Activated T-helper 2 cell treated with anti-CD3 and anti-CD28 coated beads, Interferon-gamma antibody, Interleukin-2, Interleukin-4, amounts not matched to agents 10 μg/mL and 5 μg/mL and 100 μg/mL, durations not matched to agents 14 hours and 24 hours and 36 hours (primary cell): ENCODE measurements at regions not wholly inside any gene's neighbourhood (a gene's known extent, or its start where the extent isn't known, plus 50 kb on each side); places are given as distances from the start of the nearest gene placed in this dataset.

Source experiments
- DNase-seq: peaks from one replicate; pipeline ENCODE4 v3.0.0; 2021; ENCODE audit warnings: low spot score
- H3K27ac Mint-ChIP-seq: one replicate; pipeline ENCODE4 v1.8.0; 2021; ENCODE audit warnings: mixed read lengths
- H3K27me3 Mint-ChIP-seq: one replicate; pipeline ENCODE4 v1.8.0; 2021; ENCODE audit warnings: low read depth, mixed read lengths
- H3K36me3 Mint-ChIP-seq: one replicate; pipeline ENCODE4 v1.8.0; 2021; ENCODE audit warnings: low read depth, mixed read lengths
- H3K4me1 Mint-ChIP-seq: one replicate; pipeline ENCODE4 v1.8.0; 2021; ENCODE audit warnings: low read depth, mixed read lengths
- H3K4me3 Mint-ChIP-seq: one replicate; pipeline ENCODE4 v1.8.0; 2021; ENCODE audit warnings: low read depth, mild to moderate bottlenecking, moderate library complexity, mixed read lengths
- H3K9me3 Mint-ChIP-seq: one replicate; pipeline ENCODE4 v1.8.0; 2021; ENCODE audit warnings: mixed read lengths
- intact Hi-C: fragments of 100-400 bp; cut with micrococcal nuclease; formaldehyde crosslinking; loops from one replicate; pipeline ENCODE4 v1.15.1; 2023

- Mint-ChIP-seq H3K9me3 (peaks cover 13% of the 10 kb centered on the region), H3K4me1 (peaks cover 11% of the 10 kb centered on the region), H3K4me3 (no peak overlapping the region), H3K27ac (no peak overlapping the region), H3K27me3 (no peaks in the 10 kb centered on the region), H3K36me3 (peaks cover 23% of the 10 kb centered on the region)
- intact Hi-C loops: no loop called here
- no peak for DNase-seq
Observed at GRCh38 chr13:74017301-74018061, 116.7 kb downstream of the KLF12 start.

- no peaks in the 10 kb centered on the region for H3K27me3 Mint-ChIP-seq
- intact Hi-C loops: no loop called here
- no peak overlapping the region for H3K4me3 Mint-ChIP-seq
- H3K9me3 Mint-ChIP-seq: no peaks in the 10 kb centered on the region
- peaks cover 5% of the 10 kb centered on the region for H3K36me3 Mint-ChIP-seq
- DNase-seq: no peak
- peaks cover 14% of the 10 kb centered on the region for H3K4me1 Mint-ChIP-seq
- no peak overlapping the region for H3K27ac Mint-ChIP-seq
Observed at GRCh38 chr13:74015137-74015536, 119.1 kb downstream of the KLF12 start.

GRCh38 chr13:74009100-74009668, 125.0 kb downstream of the KLF12 start:
- intact Hi-C loops: no loop called here
- Mint-ChIP-seq H3K27ac (no peak overlapping the region), H3K27me3 (no peaks in the 10 kb centered on the region), H3K36me3 (peaks cover 4% of the 10 kb centered on the region), H3K4me1 (peaks cover 19% of the 10 kb centered on the region), H3K9me3 (no peaks in the 10 kb centered on the region), H3K4me3 (no peak overlapping the region)
- no peak for DNase-seq

GRCh38 chr13:74006666-74007065, 127.5 kb downstream of the KLF12 start:
- H3K27me3 Mint-ChIP-seq: no peaks in the 10 kb centered on the region
- H3K27ac Mint-ChIP-seq: no peak overlapping the region
- no peaks in the 10 kb centered on the region for H3K9me3 Mint-ChIP-seq
- DNase-seq: no peak
- intact Hi-C loops: no loop called here
- peaks cover 4% of the 10 kb centered on the region for H3K36me3 Mint-ChIP-seq
- H3K4me3 Mint-ChIP-seq: no peak overlapping the region
- peaks cover 17% of the 10 kb centered on the region for H3K4me1 Mint-ChIP-seq

GRCh38 chr13:74005320-74006157, 128.7 kb downstream of the KLF12 start:
- Mint-ChIP-seq H3K4me3 (no peak overlapping the region), H3K4me1 (peaks cover 14% of the 10 kb centered on the region)
- intact Hi-C loops: no loop called here

GRCh38 chr13:74004109-74004508, 130.1 kb downstream of the KLF12 start:
- DNase-seq: no peak
- no peak overlapping the region for H3K4me3 Mint-ChIP-seq
- intact Hi-C loops: no loop called here
- H3K9me3 Mint-ChIP-seq: no peaks in the 10 kb centered on the region
- H3K27me3 Mint-ChIP-seq: no peaks in the 10 kb centered on the region
- H3K4me1 Mint-ChIP-seq: peaks cover 11% of the 10 kb centered on the region
- no peaks in the 10 kb centered on the region for H3K36me3 Mint-ChIP-seq
- no peak overlapping the region for H3K27ac Mint-ChIP-seq

More at GRCh38 chr13:74005320-74006157, 128.7 kb downstream of the KLF12 start:
- H3K27me3 Mint-ChIP-seq: no peaks in the 10 kb centered on the region
- H3K27ac Mint-ChIP-seq: no peak overlapping the region
- no peaks in the 10 kb centered on the region for H3K9me3 Mint-ChIP-seq
- DNase-seq: no peak
- no peaks in the 10 kb centered on the region for H3K36me3 Mint-ChIP-seq

- DNase-seq: no peak
- no peak overlapping the region for H3K4me3 Mint-ChIP-seq
- peaks cover 16% of the 10 kb centered on the region for H3K4me1 Mint-ChIP-seq
- no peaks in the 10 kb centered on the region for H3K36me3 Mint-ChIP-seq
- intact Hi-C loops: no loop called here
- no peaks in the 10 kb centered on the region for H3K27me3 Mint-ChIP-seq
- H3K27ac Mint-ChIP-seq: no peak overlapping the region
- no peaks in the 10 kb centered on the region for H3K9me3 Mint-ChIP-seq
Observed at GRCh38 chr13:74003374-74003773, 130.8 kb downstream of the KLF12 start.

GRCh38 chr13:74000876-74001275, 133.3 kb downstream of the KLF12 start:
- H3K27ac Mint-ChIP-seq: no peak overlapping the region
- H3K27me3 Mint-ChIP-seq: no peaks in the 10 kb centered on the region
- no peaks in the 10 kb centered on the region for H3K36me3 Mint-ChIP-seq
- H3K9me3 Mint-ChIP-seq: no peaks in the 10 kb centered on the region
- no peak for DNase-seq
- H3K4me1 Mint-ChIP-seq: peaks cover 7% of the 10 kb centered on the region
- intact Hi-C loops: no loop called here
- no peak overlapping the region for H3K4me3 Mint-ChIP-seq

- DNase-seq: no peak
- peaks cover 6% of the 10 kb centered on the region for H3K4me1 Mint-ChIP-seq
- no peaks in the 10 kb centered on the region for H3K9me3 Mint-ChIP-seq
- H3K4me3 Mint-ChIP-seq: no peak overlapping the region
- no peak overlapping the region for H3K27ac Mint-ChIP-seq
- intact Hi-C loops: no loop called here
- H3K27me3 Mint-ChIP-seq: no peaks in the 10 kb centered on the region
- H3K36me3 Mint-ChIP-seq: peaks cover 8% of the 10 kb centered on the region
Observed at GRCh38 chr13:73998631-73999030, 135.6 kb downstream of the KLF12 start.

GRCh38 chr13:73997964-73998363, 136.2 kb downstream of the KLF12 start:
- Mint-ChIP-seq H3K27me3 (no peaks in the 10 kb centered on the region), H3K4me3 (no peak overlapping the region), H3K36me3 (peaks cover 11% of the 10 kb centered on the region), H3K4me1 (peaks cover 6% of the 10 kb centered on the region), H3K9me3 (no peaks in the 10 kb centered on the region), H3K27ac (no peak overlapping the region)
- intact Hi-C loops: no loop called here
- DNase-seq: no peak

GRCh38 chr13:73996569-73996968, 137.6 kb downstream of the KLF12 start:
- H3K4me3 Mint-ChIP-seq: no peak overlapping the region

GRCh38 chr13:73995736-73996135, 138.5 kb downstream of the KLF12 start:
- H3K4me3 Mint-ChIP-seq: no peak overlapping the region
- intact Hi-C loops: no loop called here
- no peaks in the 10 kb centered on the region for H3K9me3 Mint-ChIP-seq
- DNase-seq: no peak
- H3K27me3 Mint-ChIP-seq: no peaks in the 10 kb centered on the region
- peaks cover 21% of the 10 kb centered on the region for H3K36me3 Mint-ChIP-seq
- H3K4me1 Mint-ChIP-seq: peaks cover 6% of the 10 kb centered on the region
- no peak overlapping the region for H3K27ac Mint-ChIP-seq

More at GRCh38 chr13:73996569-73996968, 137.6 kb downstream of the KLF12 start:
- Mint-ChIP-seq H3K9me3 (no peaks in the 10 kb centered on the region), H3K36me3 (peaks cover 15% of the 10 kb centered on the region), H3K4me1 (peaks cover 6% of the 10 kb centered on the region), H3K27ac (no peak overlapping the region), H3K27me3 (no peaks in the 10 kb centered on the region)
- DNase-seq: no peak
- intact Hi-C loops: no loop called here

GRCh38 chr13:73993661-73994060, 140.5 kb downstream of the KLF12 start:
- Mint-ChIP-seq H3K27me3 (no peaks in the 10 kb centered on the region), H3K9me3 (no peaks in the 10 kb centered on the region), H3K4me1 (peaks cover 9% of the 10 kb centered on the region), H3K4me3 (no peak overlapping the region), H3K36me3 (peaks cover 21% of the 10 kb centered on the region), H3K27ac (no peak overlapping the region)
- no peak for DNase-seq
- intact Hi-C loops: no loop called here
